Endodermal cell (in vitro differentiated cells): ENCODE measurements at regions not wholly inside any gene's neighbourhood (a gene's known extent, or its start where the extent isn't known, plus 50 kb on each side); places are given as distances from the start of the nearest gene placed in this dataset.

Experiments used
- DNase-seq: peaks from one replicate; pipeline ENCODE4 v3.0.0-alpha.2; 2017
- H3K27ac ChIP-seq: 2 replicates; pipeline ENCODE4 v1.5.1; 2013; ENCODE audit warnings: mild to moderate bottlenecking, low read depth, low read length, moderate library complexity
- H3K27me3 ChIP-seq: 2 replicates; pipeline ENCODE4 v1.6.1; 2013; ENCODE audit warnings: mild to moderate bottlenecking, low read length, moderate library complexity; ENCODE audit not compliant: insufficient read depth, control insufficient read depth, poor library complexity, severe bottlenecking
- H3K36me3 ChIP-seq: 2 replicates; pipeline ENCODE4 v1.7.0; 2013; ENCODE audit warnings: mild to moderate bottlenecking, low read length, moderate library complexity; ENCODE audit not compliant: control insufficient read depth, insufficient read depth
- H3K4me1 ChIP-seq: one replicate; pipeline ENCODE4 v1.7.0; 2013; ENCODE audit warnings: low read length; ENCODE audit not compliant: control insufficient read depth, insufficient read depth
- H3K4me3 ChIP-seq: 2 replicates; pipeline ENCODE4 v1.5.1; 2013; ENCODE audit warnings: mild to moderate bottlenecking, low read length, moderate library complexity
- H3K9ac ChIP-seq: 2 replicates; pipeline ENCODE4 v1.6.1; 2013; ENCODE audit warnings: mild to moderate bottlenecking, low read length, moderate library complexity; ENCODE audit not compliant: poor library complexity, severe bottlenecking; ENCODE audit errors: extremely low read depth
- H3K9me3 ChIP-seq: 2 replicates; pipeline ENCODE4 v1.6.1; 2013; ENCODE audit warnings: mild to moderate bottlenecking, low read length, moderate library complexity; ENCODE audit not compliant: control insufficient read depth
- H3K27ac Mint-ChIP-seq: 2 replicates; pipeline ENCODE4 v1.8.0; 2020; ENCODE audit warnings: mixed read lengths
- H3K27me3 Mint-ChIP-seq: 2 replicates; pipeline ENCODE4 v1.8.0; 2021; ENCODE audit warnings: mild to moderate bottlenecking, mixed read lengths; ENCODE audit not compliant: insufficient read depth
- H3K36me3 Mint-ChIP-seq: 2 replicates; pipeline ENCODE4 v1.8.0; 2020; ENCODE audit warnings: low read depth, mixed read lengths
- H3K4me1 Mint-ChIP-seq: 2 replicates; pipeline ENCODE4 v1.8.0; 2020; ENCODE audit warnings: mixed read lengths
- H3K4me3 Mint-ChIP-seq: 2 replicates; pipeline ENCODE4 v1.8.0; 2020; ENCODE audit warnings: mild to moderate bottlenecking, moderate library complexity, mixed read lengths
- H3K9me3 Mint-ChIP-seq: 2 replicates; pipeline ENCODE4 v1.8.0; 2020; ENCODE audit warnings: mild to moderate bottlenecking, mixed read lengths
- WGBS, 2 experiments: methylation state at CpG; one replicate each; pipeline versions ENCODE4 v1.1.5 to v1.1.7; 2013; ENCODE audit warnings: missing lambda C conversion rate in 2 of 2, mixed read lengths in 1 of 2; ENCODE audit not compliant: insufficient coverage in 1 of 2, insufficient read length in 1 of 2; 5-methylcytosine and 5-hydroxymethylcytosine counted together
- TF ChIP-seq, protein P1 (sequence below): fragments of 200-600 bp; sonication (generic); conservative IDR thresholded peaks from 2 replicates; pipeline ENCODE4 v1.5.0; 2021; ENCODE audit warnings: antibody characterized with exemption, mild to moderate bottlenecking

DNA sequence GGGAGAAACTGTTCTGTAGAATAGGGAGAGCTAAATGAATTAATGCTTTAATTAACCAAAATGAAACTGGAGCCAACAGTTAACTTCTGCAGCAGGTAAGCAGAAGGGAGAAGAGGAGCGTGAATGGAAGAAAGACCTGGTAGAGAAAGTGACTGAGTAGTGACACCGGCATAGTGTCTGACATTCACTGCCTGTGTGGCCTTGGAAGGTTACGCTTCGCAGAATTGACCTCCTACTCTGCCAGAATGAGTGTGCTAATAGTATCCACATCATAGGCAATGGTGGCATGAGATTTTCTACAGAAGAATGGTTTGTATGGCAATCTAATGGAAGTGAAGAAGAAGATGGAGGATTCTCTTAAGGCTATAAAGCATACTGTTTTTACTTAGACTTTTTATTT, 614.4 kb downstream of the CPS1 start:
- H3K27me3 Mint-ChIP-seq = no peaks in the 10 kb centered on the region
- Histone ChIP-seq H3K27me3 (no peaks in the 10 kb centered on the region), H3K9me3 (no peaks in the 10 kb centered on the region), H3K4me3 (no peak overlapping the region), H3K36me3 (no peaks in the 10 kb centered on the region), H3K27ac (no peak overlapping the region), H3K4me1 (no peaks in the 10 kb centered on the region), H3K9ac (no peak overlapping the region)
- H3K36me3 Mint-ChIP-seq = no peaks in the 10 kb centered on the region
- no peak overlapping the region for H3K27ac Mint-ChIP-seq
- no peaks in the 10 kb centered on the region for H3K9me3 Mint-ChIP-seq
- TF ChIP-seq, protein P1, sequence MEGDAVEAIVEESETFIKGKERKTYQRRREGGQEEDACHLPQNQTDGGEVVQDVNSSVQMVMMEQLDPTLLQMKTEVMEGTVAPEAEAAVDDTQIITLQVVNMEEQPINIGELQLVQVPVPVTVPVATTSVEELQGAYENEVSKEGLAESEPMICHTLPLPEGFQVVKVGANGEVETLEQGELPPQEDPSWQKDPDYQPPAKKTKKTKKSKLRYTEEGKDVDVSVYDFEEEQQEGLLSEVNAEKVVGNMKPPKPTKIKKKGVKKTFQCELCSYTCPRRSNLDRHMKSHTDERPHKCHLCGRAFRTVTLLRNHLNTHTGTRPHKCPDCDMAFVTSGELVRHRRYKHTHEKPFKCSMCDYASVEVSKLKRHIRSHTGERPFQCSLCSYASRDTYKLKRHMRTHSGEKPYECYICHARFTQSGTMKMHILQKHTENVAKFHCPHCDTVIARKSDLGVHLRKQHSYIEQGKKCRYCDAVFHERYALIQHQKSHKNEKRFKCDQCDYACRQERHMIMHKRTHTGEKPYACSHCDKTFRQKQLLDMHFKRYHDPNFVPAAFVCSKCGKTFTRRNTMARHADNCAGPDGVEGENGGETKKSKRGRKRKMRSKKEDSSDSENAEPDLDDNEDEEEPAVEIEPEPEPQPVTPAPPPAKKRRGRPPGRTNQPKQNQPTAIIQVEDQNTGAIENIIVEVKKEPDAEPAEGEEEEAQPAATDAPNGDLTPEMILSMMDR = no peak
- 85 to 97% methylated on average over 2 to 4 of the region's 4 CpGs for WGBS, 2 experiments
- H3K4me3 Mint-ChIP-seq = no peak overlapping the region
- no peaks in the 10 kb centered on the region for H3K4me1 Mint-ChIP-seq
- DNase-seq = no peak

- H3K27me3 Mint-ChIP-seq = no peaks in the 10 kb centered on the region
- WGBS, 2 experiments = 80 to 93% methylated on average over 1 to 2 of the region's 2 CpGs
- no peaks in the 10 kb centered on the region for H3K36me3 Mint-ChIP-seq
Observed at GRCh38 chr2:211174021-211174420, 617.6 kb downstream of the CPS1 start.

GRCh38 chr2:211174631-211175030, 618.2 kb downstream of the CPS1 start:
- TF ChIP-seq, protein P1 = no peak
- Histone ChIP-seq H3K36me3 (no peaks in the 10 kb centered on the region), H3K27ac (no peak overlapping the region), H3K9me3 (no peaks in the 10 kb centered on the region), H3K9ac (no peak overlapping the region), H3K4me3 (no peak overlapping the region), H3K4me1 (no peaks in the 10 kb centered on the region), H3K27me3 (no peaks in the 10 kb centered on the region)
- Mint-ChIP-seq H3K27ac (no peak overlapping the region), H3K4me3 (no peak overlapping the region), H3K9me3 (no peaks in the 10 kb centered on the region), H3K27me3 (no peaks in the 10 kb centered on the region), H3K4me1 (no peaks in the 10 kb centered on the region), H3K36me3 (no peaks in the 10 kb centered on the region)
- 92 to 97% methylated on average over 3 to 4 of the region's 4 CpGs for WGBS, 2 experiments
- DNase-seq = no peak

More at GRCh38 chr2:211174021-211174420, 617.6 kb downstream of the CPS1 start:
- Mint-ChIP-seq H3K27ac (no peak overlapping the region), H3K4me1 (no peaks in the 10 kb centered on the region), H3K9me3 (no peaks in the 10 kb centered on the region), H3K4me3 (no peak overlapping the region)
- Histone ChIP-seq H3K4me3 (no peak overlapping the region), H3K9ac (no peak overlapping the region), H3K36me3 (no peaks in the 10 kb centered on the region), H3K27me3 (no peaks in the 10 kb centered on the region), H3K9me3 (no peaks in the 10 kb centered on the region), H3K27ac (no peak overlapping the region), H3K4me1 (no peaks in the 10 kb centered on the region)
- no peak for DNase-seq
- TF ChIP-seq, protein P1 = no peak
